HepG2 (cell line): ENCODE measurements at regions not wholly inside any gene's neighbourhood (a gene's known extent, or its start where the extent isn't known, plus 50 kb on each side); places are given as distances from the start of the nearest gene placed in this dataset.

Source experiments
- CHD2 ChIP-seq: IDR thresholded peaks from 2 replicates; pipeline ENCODE4 v1.6.1; 2011; ENCODE audit warnings: low read depth, low read length, improper control_type of control experiment
- EZH2 ChIP-seq: conservative IDR thresholded peaks from 2 replicates; pipeline ENCODE4 v1.6.1; 2012; ENCODE audit warnings: mild to moderate bottlenecking, low read depth, low read length, moderate library complexity
- PHF8 ChIP-seq: sonication (generic); formaldehyde crosslinking; IDR thresholded peaks from 2 replicates; pipeline ENCODE4 v1.5.0; 2020; ENCODE audit warnings: missing genetic modification reagents
- YY1 ChIP-seq: IDR thresholded peaks from 2 replicates; pipeline ENCODE4 v1.6.1; 2011; ENCODE audit warnings: low read length, low read depth, moderate library complexity, mild to moderate bottlenecking; ENCODE audit not compliant: insufficient read depth, insufficient replicate concordance
- ZNF326 ChIP-seq: sonication (generic); formaldehyde crosslinking; IDR thresholded peaks from 2 replicates; pipeline ENCODE4 v1.4.0; 2020; ENCODE audit warnings: missing genetic modification reagents, borderline replicate concordance
- ZNF629 ChIP-seq: sonication (generic); formaldehyde crosslinking; conservative IDR thresholded peaks from 2 replicates; pipeline ENCODE4 v1.5.0; 2020; ENCODE audit warnings: missing genetic modification reagents
- ZNF660 ChIP-seq: sonication (generic); formaldehyde crosslinking; IDR thresholded peaks from 2 replicates; pipeline ENCODE4 v1.5.1; 2020; ENCODE audit warnings: mild to moderate bottlenecking, low read depth, missing genetic modification reagents, borderline replicate concordance
- TF ChIP-seq, protein P1 (sequence below): sonication (generic); formaldehyde crosslinking; IDR thresholded peaks from 2 replicates; pipeline ENCODE4 v1.4.0; 2020; ENCODE audit warnings: missing genetic modification reagents, mild to moderate bottlenecking, borderline replicate concordance
- TF ChIP-seq, protein P2 (sequence below): sonication (generic); formaldehyde crosslinking; IDR thresholded peaks from 2 replicates; pipeline ENCODE4 v1.4.0; 2020; ENCODE audit warnings: mild to moderate bottlenecking, missing genetic modification reagents
- TF ChIP-seq, protein P3 (sequence below): sonication (generic); formaldehyde crosslinking; IDR thresholded peaks from 2 replicates; pipeline ENCODE4 v1.4.0; 2020; ENCODE audit warnings: missing genetic modification reagents, borderline replicate concordance
- TF ChIP-seq, protein P4 (sequence below): sonication (generic); formaldehyde crosslinking; IDR thresholded peaks from 2 replicates; pipeline ENCODE4 v1.5.0; 2020; ENCODE audit warnings: mild to moderate bottlenecking, missing genetic modification reagents, moderate library complexity
- TF ChIP-seq, protein P5 (sequence below): sonication (generic); formaldehyde crosslinking; conservative IDR thresholded peaks from 2 replicates; pipeline ENCODE4 v1.4.0; 2020; ENCODE audit warnings: missing genetic modification reagents
- TF ChIP-seq, protein P6 (sequence below): IDR thresholded peaks from 2 replicates; pipeline ENCODE4 v1.6.1; 2016

DNA sequence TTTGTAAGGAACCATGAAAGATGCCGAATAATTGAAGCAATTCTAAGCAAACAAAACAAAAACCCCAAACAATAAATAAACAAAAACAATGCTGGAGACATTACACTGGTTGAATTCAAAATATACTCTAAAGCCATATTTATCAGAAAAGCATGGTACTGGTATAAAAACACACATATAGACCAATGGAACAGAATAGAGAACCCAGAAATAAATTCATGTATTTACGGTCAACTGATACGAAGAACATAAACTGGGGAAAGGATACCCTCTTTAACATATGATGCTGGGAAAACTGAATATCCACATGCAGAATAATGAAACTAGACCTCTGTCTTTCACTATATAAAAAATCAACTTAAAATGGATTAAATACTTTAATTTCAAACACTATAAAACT, 214.3 kb upstream of the PDZRN3 start:
- TF ChIP-seq, protein P1, sequence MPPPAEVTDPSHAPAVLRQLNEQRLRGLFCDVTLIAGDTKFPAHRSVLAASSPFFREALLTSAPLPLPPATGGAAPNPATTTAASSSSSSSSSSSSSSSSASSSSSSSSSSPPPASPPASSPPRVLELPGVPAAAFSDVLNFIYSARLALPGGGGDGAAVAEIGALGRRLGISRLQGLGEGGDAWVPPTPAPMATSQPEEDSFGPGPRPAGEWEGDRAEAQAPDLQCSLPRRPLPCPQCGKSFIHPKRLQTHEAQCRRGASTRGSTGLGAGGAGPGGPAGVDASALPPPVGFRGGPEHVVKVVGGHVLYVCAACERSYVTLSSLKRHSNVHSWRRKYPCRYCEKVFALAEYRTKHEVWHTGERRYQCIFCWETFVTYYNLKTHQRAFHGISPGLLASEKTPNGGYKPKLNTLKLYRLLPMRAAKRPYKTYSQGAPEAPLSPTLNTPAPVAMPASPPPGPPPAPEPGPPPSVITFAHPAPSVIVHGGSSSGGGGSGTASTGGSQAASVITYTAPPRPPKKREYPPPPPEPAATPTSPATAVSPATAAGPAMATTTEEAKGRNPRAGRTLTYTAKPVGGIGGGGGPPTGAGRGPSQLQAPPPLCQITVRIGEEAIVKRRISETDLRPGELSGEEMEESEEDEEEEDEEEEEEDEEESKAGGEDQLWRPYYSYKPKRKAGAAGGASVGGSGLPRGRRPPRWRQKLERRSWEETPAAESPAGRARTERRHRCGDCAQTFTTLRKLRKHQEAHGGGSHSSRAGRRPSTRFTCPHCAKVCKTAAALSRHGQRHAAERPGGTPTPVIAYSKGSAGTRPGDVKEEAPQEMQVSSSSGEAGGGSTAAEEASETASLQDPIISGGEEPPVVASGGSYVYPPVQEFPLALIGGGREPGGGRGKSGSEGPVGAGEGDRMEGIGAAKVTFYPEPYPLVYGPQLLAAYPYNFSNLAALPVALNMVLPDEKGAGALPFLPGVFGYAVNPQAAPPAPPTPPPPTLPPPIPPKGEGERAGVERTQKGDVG (CRISPR knock-in tag) = no peak
- TF ChIP-seq, protein P2, sequence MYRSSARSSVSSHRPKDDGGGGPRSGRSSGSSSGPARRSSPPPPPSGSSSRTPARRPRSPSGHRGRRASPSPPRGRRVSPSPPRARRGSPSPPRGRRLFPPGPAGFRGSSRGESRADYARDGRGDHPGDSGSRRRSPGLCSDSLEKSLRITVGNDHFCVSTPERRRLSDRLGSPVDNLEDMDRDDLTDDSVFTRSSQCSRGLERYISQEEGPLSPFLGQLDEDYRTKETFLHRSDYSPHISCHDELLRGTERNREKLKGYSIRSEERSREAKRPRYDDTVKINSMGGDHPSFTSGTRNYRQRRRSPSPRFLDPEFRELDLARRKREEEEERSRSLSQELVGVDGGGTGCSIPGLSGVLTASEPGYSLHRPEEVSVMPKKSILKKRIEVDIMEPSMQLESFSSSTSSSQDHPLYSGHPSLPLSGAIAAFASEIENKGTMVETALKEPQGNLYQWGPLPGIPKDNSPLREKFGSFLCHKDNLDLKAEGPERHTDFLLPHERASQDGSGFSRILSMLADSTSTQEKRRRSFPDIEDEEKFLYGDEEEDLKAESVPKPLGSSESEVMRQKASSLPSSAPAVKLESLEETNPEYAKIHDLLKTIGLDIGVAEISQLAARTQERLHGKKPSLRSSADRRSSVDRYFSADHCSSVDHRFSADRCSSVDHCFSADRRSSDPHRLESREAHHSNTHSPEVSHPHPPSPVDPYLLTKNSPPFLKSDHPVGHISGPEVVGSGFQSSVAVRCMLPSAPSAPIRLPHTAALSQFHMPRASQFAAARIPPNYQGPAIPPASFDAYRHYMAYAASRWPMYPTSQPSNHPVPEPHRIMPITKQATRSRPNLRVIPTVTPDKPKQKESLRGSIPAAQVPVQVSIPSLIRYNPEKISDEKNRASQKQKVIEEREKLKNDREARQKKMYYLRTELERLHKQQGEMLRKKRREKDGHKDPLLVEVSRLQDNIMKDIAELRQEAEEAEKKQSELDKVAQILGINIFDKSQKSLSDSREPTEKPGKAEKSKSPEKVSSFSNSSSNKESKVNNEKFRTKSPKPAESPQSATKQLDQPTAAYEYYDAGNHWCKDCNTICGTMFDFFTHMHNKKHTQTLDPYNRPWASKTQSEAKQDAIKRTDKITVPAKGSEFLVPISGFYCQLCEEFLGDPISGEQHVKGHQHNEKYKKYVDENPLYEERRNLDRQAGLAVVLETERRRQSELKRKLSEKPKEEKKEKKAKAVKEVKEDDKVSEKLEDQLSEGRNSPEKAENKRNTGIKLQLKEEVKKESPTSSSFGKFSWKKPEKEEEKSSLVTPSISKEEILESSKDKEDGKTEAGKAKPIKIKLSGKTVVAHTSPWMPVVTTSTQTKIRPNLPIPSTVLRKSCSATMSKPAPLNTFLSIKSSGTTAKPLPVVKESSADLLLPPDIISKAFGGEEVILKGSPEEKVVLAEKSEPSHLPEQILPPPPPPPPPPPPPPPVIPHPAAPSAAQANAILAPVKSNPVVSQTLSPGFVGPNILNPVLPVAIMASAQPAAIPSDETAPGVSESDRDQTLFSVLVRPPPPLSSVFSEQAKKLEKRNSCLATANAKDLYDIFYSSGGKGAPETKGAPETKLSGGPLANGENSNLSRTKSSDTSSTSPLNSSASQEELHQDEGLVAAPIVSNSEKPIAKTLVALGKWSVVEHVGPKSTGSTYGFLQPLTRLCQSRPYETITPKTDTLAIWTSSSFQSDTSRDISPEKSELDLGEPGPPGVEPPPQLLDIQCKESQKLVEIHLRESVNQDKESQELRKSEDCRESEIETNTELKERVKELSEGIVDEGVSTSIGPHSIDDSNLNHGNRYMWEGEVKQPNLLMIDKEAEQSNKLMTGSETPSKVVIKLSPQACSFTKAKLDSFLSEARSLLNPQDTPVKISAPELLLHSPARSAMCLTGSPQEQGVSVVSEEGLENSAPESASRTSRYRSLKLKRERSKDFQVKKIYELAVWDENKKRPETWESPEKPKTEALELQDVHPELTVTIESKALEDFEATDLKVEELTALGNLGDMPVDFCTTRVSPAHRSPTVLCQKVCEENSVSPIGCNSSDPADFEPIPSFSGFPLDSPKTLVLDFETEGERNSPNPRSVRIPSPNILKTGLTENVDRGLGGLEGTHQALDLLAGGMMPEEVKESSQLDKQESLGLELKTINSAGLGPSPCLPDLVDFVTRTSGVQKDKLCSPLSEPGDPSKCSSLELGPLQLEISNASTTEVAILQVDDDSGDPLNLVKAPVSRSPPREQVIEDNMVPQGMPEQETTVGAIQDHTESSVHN (CRISPR knock-in tag) = no peak
- TF ChIP-seq, protein P3, sequence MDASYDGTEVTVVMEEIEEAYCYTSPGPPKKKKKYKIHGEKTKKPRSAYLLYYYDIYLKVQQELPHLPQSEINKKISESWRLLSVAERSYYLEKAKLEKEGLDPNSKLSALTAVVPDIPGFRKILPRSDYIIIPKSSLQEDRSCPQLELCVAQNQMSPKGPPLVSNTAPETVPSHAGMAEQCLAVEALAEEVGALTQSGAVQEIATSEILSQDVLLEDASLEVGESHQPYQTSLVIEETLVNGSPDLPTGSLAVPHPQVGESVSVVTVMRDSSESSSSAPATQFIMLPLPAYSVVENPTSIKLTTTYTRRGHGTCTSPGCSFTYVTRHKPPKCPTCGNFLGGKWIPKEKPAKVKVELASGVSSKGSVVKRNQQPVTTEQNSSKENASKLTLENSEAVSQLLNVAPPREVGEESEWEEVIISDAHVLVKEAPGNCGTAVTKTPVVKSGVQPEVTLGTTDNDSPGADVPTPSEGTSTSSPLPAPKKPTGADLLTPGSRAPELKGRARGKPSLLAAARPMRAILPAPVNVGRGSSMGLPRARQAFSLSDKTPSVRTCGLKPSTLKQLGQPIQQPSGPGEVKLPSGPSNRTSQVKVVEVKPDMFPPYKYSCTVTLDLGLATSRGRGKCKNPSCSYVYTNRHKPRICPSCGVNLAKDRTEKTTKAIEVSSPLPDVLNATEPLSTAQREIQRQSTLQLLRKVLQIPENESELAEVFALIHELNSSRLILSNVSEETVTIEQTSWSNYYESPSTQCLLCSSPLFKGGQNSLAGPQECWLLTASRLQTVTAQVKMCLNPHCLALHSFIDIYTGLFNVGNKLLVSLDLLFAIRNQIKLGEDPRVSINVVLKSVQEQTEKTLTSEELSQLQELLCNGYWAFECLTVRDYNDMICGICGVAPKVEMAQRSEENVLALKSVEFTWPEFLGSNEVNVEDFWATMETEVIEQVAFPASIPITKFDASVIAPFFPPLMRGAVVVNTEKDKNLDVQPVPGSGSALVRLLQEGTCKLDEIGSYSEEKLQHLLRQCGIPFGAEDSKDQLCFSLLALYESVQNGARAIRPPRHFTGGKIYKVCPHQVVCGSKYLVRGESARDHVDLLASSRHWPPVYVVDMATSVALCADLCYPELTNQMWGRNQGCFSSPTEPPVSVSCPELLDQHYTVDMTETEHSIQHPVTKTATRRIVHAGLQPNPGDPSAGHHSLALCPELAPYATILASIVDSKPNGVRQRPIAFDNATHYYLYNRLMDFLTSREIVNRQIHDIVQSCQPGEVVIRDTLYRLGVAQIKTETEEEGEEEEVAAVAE (CRISPR knock-in tag) = no peak
- TF ChIP-seq ZNF326 (CRISPR knock-in tag) (no peak), ZNF629 (CRISPR knock-in tag) (no peak), EZH2 (no peak), YY1 (no peak), ZNF660 (CRISPR knock-in tag) (no peak), CHD2 (no peak), PHF8 (no peak)
- TF ChIP-seq, protein P4, sequence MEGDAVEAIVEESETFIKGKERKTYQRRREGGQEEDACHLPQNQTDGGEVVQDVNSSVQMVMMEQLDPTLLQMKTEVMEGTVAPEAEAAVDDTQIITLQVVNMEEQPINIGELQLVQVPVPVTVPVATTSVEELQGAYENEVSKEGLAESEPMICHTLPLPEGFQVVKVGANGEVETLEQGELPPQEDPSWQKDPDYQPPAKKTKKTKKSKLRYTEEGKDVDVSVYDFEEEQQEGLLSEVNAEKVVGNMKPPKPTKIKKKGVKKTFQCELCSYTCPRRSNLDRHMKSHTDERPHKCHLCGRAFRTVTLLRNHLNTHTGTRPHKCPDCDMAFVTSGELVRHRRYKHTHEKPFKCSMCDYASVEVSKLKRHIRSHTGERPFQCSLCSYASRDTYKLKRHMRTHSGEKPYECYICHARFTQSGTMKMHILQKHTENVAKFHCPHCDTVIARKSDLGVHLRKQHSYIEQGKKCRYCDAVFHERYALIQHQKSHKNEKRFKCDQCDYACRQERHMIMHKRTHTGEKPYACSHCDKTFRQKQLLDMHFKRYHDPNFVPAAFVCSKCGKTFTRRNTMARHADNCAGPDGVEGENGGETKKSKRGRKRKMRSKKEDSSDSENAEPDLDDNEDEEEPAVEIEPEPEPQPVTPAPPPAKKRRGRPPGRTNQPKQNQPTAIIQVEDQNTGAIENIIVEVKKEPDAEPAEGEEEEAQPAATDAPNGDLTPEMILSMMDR (CRISPR knock-in tag) = no peak
- TF ChIP-seq, protein P5, sequence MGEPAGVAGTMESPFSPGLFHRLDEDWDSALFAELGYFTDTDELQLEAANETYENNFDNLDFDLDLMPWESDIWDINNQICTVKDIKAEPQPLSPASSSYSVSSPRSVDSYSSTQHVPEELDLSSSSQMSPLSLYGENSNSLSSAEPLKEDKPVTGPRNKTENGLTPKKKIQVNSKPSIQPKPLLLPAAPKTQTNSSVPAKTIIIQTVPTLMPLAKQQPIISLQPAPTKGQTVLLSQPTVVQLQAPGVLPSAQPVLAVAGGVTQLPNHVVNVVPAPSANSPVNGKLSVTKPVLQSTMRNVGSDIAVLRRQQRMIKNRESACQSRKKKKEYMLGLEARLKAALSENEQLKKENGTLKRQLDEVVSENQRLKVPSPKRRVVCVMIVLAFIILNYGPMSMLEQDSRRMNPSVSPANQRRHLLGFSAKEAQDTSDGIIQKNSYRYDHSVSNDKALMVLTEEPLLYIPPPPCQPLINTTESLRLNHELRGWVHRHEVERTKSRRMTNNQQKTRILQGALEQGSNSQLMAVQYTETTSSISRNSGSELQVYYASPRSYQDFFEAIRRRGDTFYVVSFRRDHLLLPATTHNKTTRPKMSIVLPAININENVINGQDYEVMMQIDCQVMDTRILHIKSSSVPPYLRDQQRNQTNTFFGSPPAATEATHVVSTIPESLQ = no peak
- TF ChIP-seq, protein P6, sequence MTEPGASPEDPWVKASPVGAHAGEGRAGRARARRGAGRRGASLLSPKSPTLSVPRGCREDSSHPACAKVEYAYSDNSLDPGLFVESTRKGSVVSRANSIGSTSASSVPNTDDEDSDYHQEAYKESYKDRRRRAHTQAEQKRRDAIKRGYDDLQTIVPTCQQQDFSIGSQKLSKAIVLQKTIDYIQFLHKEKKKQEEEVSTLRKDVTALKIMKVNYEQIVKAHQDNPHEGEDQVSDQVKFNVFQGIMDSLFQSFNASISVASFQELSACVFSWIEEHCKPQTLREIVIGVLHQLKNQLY = no peak
